H7 (cell line): ENCODE measurements at regions not wholly inside any gene's neighbourhood (a gene's known extent, or its start where the extent isn't known, plus 50 kb on each side); places are given as distances from the start of the nearest gene placed in this dataset.
"Not testable (repeated sequence)": the region's sequence is repeated elsewhere in the genome, so short reads cannot be mapped to it uniquely, and the experiment has no call there.

ENCODE experiments used
- DNase-seq: peaks from one replicate; pipeline ENCODE4 v3.0.0; 2012
- H3K27me3 ChIP-seq: 2 replicates; pipeline ENCODE4 v1.6.0; 2011; ENCODE audit warnings: mild to moderate bottlenecking, low read length; ENCODE audit not compliant: control insufficient read depth, insufficient read depth
- H3K36me3 ChIP-seq: replicated peaks from 2 replicates; pipeline ENCODE4 v1.5.1; 2011; ENCODE audit warnings: low read length; ENCODE audit not compliant: control insufficient read depth, insufficient read depth
- H3K4me3 ChIP-seq: 2 replicates; pipeline ENCODE4 v1.5.1; 2011; ENCODE audit warnings: low read depth, mild to moderate bottlenecking, control low read depth, low read length, moderate library complexity; ENCODE audit not compliant: insufficient read depth

DNA sequence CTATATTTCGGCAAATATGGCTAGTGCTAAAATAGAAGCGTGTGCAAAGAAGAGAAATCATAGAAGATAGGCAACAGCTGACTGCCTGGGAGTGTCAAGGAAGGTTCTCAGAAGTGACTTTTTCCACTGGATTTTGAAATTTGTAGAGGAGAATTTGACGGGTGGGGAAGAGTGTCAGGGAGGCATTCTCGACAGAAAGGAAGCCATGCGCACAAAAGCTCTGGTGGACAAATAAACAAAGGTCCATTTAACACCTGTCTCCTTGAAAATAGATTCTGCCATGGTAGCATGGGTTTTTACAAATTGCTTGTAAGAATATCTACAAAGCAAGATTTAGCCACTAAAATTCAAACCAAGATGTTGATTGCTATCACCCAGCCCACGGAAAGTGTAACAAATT lies 1081.5 kb downstream of the GALC start:
- Histone ChIP-seq H3K36me3 (no peaks in the 10 kb centered on the region), H3K4me3 (no peak overlapping the region), H3K27me3 (no peaks in the 10 kb centered on the region)
- DNase-seq = no peak

GRCh38 chr14:86905386-86905926 lies 1087.5 kb downstream of the GALC start:
- H3K27me3 ChIP-seq, DNase-seq, H3K4me3 ChIP-seq, H3K36me3 ChIP-seq: not testable (repeated sequence)

DNA sequence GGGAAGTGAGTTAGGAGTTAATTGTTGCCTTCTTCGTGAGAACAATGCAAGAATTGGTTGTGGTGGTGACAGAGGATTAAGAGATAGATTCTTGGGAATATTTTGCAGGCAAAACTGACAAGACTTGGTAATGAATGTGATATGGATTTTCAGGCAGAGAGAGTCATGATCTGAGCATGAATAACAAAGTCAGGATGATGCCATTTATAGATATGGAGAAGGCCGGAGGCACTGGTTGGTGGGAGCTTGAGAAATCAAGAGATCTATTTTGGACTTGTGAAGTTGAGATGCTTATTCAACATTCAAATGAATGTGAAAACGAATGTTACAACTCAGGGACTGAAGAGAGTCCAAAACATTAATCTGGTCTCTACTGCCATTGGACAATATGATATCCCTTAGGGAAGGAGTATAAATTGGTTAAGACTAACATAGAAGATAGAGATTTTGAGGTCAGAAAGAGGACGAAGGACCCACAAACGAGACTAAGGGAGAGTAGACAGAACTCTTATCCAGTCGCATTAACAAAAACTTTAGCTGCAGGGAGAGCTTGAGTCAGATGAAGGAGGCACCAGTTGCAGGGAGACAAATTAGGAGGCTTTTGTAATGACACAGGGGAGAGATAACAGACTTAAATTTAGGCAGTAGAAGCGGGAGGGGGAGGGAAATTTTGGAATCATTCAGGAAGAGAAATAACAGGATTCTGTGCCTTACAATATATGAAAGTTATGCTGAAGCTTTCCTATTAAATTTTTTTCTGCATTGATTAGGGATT lies 1090.6 kb downstream of the GALC start:
- Histone ChIP-seq H3K4me3 (no peak overlapping the region), H3K36me3 (no peaks in the 10 kb centered on the region), H3K27me3 (no peaks in the 10 kb centered on the region)
- no peak for DNase-seq

GRCh38 chr14:86897704-86898513 lies 1095.1 kb downstream of the GALC start:
- no peak for DNase-seq
- Histone ChIP-seq H3K27me3 (no peaks in the 10 kb centered on the region), H3K4me3 (no peak overlapping the region), H3K36me3 (no peaks in the 10 kb centered on the region)

DNA sequence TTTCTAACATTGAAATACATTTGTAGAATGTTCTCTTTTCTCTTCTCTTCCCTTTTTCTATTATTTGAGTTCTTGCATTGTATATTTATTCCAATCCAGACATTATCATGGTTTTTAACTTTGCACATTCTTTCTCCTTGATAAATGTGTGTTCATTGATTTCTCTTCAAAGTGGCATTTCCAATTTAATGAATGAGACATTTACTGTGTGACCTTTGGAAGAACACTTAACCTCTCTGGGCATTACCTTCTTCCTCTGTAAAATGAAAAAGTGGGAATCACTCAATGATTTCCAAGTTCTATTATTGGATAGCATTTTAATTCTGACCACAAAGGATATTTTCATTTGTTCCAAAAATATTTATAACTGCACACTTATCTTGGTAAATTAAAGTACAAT lies 1095.8 kb downstream of the GALC start:
- no peaks in the 10 kb centered on the region for H3K36me3 ChIP-seq
- H3K27me3 ChIP-seq = no peaks in the 10 kb centered on the region
- H3K4me3 ChIP-seq = no peak overlapping the region
- no peak for DNase-seq

DNA sequence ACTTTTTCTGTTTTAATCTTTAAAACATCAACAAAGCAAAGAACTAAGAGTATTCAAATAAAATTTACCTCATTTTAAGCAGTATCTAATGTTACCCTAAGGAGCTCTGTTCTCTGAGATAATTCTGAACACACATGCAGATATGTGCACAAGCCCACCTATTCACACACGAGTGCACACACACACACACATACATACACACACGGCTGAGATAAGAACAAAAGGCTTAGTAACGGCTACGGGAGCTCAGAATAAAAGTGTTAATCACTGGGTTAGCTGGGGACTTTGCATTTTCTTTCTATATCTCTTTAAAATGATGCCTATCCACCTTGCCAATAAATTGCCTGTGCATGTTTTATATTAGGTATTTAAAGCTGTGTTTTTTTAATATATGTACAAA lies 1096.3 kb downstream of the GALC start:
- DNase-seq = no peak
- no peaks in the 10 kb centered on the region for H3K27me3 ChIP-seq
- no peak overlapping the region for H3K4me3 ChIP-seq
- no peaks in the 10 kb centered on the region for H3K36me3 ChIP-seq

DNA sequence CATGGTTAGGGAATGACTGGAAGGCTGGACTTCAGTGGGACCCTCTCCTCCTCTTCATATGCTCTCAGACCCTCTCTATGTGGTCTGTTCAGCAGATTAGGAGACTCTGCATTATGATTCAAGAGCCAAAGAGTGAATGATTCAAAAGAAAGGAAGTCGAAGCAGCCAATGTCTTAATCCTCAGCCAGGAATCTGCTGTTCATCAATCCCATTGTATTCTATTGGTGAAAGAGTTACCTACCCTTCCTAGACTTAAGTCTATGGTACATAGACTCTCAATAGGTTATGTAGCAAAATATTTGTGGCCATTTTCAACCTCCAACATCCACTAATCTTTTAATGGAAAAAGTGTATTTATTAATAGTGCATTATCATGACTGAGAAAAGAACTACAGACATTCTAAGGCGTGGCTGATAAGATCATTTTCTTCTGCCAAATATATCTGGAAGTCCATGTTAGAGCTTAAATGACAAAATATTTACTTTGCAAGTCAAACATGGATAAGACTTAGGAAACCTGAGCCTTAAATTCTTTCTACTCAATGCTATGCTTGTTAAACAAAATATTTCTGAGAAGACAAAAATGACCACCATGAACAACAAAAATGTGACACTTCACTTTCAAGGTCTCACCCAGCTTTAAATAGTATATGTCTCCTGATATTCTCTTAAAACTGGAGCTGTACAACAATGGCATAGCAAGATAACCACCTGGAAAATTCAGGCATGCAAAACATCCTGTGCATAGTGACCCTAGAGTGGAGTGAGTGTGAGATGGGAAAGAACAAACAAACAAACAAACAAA lies 1100.6 kb downstream of the GALC start:
- Histone ChIP-seq H3K4me3 (no peak overlapping the region), H3K27me3 (no peaks in the 10 kb centered on the region), H3K36me3 (no peaks in the 10 kb centered on the region)
- DNase-seq = no peak

DNA sequence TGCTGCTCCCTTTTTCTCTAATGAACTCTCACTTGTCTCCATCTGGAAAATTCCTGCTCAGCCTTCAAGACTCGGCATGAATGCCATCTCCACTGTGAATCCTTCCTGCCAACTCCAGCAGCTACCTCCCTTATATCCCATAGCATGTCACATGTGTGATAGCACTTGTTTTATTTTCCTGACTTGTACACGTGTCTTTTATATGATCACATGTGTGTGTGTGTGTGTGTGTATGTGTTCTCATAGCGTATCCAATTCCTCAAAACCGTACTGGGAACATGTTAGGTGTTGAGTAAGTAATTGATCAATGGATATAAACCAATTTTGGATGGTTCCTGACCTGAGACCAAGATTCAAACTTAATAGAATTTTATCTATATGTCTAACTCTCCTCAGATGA lies 1107.7 kb downstream of the GALC start:
- no peak overlapping the region for H3K4me3 ChIP-seq
- DNase-seq = no peak
- H3K36me3 ChIP-seq = no peaks in the 10 kb centered on the region
- no peaks in the 10 kb centered on the region for H3K27me3 ChIP-seq

GRCh38 chr14:86884498-86884897 lies 1108.5 kb downstream of the GALC start:
- no peaks in the 10 kb centered on the region for H3K27me3 ChIP-seq

GRCh38 chr14:86882818-86883217 lies 1110.2 kb downstream of the GALC start:
- no peaks in the 10 kb centered on the region for H3K27me3 ChIP-seq
- no peak overlapping the region for H3K4me3 ChIP-seq
- H3K36me3 ChIP-seq = no peaks in the 10 kb centered on the region
- DNase-seq = no peak

More at GRCh38 chr14:86884498-86884897, 1108.5 kb downstream of the GALC start:
- Histone ChIP-seq H3K4me3 (no peak overlapping the region), H3K36me3 (no peaks in the 10 kb centered on the region)
- DNase-seq = no peak

- H3K36me3 ChIP-seq = no peaks in the 10 kb centered on the region
- DNase-seq = peak; percentile 11
These were observed 1127.0 kb downstream of the GALC start for GRCh38 chr14:86865934-86866333.

DNA sequence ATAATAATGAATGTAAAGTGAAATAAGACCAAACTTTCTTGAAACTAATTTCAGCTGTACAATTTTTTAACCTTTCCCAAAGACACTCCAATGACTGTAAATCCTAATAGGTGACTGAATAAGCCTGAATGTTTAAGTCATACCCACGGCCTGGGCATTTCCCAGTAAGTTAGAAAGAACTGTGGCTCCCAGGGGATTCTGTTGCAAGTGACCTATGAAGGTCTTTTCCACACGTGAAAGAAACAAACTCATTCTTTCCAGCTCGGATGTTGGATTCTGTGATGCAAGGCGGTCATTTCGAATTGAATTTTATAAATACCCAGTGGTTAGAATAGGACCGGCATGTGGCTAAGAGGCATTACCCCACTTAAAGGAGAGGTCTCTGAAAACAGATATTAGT lies 1134.4 kb downstream of the GALC start:
- H3K36me3 ChIP-seq = no peaks in the 10 kb centered on the region
- H3K4me3 ChIP-seq = no peak overlapping the region
- DNase-seq = no peak
- H3K27me3 ChIP-seq = no peaks in the 10 kb centered on the region

More at GRCh38 chr14:86865934-86866333, 1127.0 kb downstream of the GALC start:
- H3K27me3 ChIP-seq = no peaks in the 10 kb centered on the region
- no peak overlapping the region for H3K4me3 ChIP-seq

- no peaks in the 10 kb centered on the region for H3K36me3 ChIP-seq
- DNase-seq = no peak
- no peak overlapping the region for H3K4me3 ChIP-seq
- H3K27me3 ChIP-seq = no peaks in the 10 kb centered on the region
These were observed 1135.0 kb downstream of the GALC start for GRCh38 chr14:86858031-86858430.

DNA sequence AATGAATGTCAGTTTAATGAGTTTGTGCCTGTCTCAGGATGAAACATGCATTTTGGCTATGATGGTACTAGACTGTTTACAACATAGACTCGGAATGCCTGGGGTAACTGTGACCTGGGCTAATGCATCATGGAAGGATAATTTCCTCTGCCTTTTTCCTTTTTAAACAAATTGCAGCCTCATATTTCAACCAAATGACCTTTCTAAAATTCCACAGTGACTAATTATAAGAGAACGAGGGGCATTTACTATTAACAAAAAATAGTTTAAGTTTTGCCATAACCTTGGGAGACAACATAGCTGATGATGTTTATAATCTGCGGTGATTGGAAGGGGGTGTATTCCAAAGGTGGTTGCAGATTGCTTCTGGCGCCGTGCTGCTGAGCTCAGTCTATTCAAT lies 1140.5 kb downstream of the GALC start:
- no peak for DNase-seq
- no peaks in the 10 kb centered on the region for H3K36me3 ChIP-seq

More for the DNA sequence above, 1140.5 kb downstream of the GALC start:
- Histone ChIP-seq H3K27me3 (no peaks in the 10 kb centered on the region), H3K4me3 (no peak overlapping the region)
